GM21528 (cell line): ENCODE measurements at regions not wholly inside any gene's neighbourhood (a gene's known extent, or its start where the extent isn't known, plus 50 kb on each side); places are given as distances from the start of the nearest gene placed in this dataset.

Experiments used
- ATAC-seq: cut with Tn5 transposase; IDR thresholded peaks from one replicate; pipeline ENCODE4 v1.9.1; 2021; ENCODE audit warnings: mild to moderate bottlenecking, moderate library complexity; ENCODE audit not compliant: unreplicated experiment, low FRiP score

DNA sequence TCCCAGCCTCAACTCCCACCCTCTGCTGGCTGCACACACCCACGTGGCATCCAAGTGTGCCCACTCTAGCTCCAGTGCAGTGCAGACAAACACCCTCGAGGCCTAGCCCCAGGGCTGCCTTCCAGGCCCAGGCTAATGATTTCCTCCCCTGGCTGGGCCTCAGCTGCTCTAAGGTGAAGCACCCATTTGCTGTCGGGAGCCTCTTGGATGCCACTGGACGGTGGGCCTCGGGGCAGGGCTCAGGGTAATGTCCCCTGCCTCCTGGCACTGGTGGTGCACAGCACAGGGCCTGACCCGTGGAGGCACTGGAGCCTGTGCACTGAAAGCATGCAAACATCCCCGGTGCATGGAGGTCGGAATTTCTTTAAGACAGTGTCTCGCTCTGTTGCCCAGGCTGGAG is 635.2 kb downstream of the TBC1D22A start:
- ATAC-seq, result no peak

GRCh38 chr22:47396515-47396914 is 634.1 kb downstream of the TBC1D22A start:
- ATAC-seq, result no peak

- ATAC-seq, result no peak
Measured at GRCh38 chr22:47396105-47396504, 633.7 kb downstream of the TBC1D22A start.

DNA sequence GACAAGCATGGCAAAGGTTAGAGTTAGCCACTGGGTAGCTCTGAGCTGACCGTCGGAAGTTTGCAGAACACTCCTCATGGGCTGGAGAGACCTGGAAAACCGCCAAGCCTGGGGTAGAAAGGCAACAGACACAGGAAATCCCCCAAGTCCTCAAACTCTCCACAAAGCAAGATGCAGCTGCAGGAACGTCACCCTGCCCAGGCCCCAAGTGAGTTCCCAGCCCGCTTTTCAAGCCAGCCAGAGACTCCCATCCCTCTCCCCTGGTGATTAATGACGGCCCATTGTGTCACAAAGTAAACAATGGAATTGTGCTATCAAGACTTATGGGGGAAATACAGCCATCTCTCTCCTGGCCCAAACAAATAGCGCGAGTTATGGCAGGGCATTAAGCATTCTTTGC is 633.0 kb downstream of the TBC1D22A start:
- ATAC-seq, result no peak

DNA sequence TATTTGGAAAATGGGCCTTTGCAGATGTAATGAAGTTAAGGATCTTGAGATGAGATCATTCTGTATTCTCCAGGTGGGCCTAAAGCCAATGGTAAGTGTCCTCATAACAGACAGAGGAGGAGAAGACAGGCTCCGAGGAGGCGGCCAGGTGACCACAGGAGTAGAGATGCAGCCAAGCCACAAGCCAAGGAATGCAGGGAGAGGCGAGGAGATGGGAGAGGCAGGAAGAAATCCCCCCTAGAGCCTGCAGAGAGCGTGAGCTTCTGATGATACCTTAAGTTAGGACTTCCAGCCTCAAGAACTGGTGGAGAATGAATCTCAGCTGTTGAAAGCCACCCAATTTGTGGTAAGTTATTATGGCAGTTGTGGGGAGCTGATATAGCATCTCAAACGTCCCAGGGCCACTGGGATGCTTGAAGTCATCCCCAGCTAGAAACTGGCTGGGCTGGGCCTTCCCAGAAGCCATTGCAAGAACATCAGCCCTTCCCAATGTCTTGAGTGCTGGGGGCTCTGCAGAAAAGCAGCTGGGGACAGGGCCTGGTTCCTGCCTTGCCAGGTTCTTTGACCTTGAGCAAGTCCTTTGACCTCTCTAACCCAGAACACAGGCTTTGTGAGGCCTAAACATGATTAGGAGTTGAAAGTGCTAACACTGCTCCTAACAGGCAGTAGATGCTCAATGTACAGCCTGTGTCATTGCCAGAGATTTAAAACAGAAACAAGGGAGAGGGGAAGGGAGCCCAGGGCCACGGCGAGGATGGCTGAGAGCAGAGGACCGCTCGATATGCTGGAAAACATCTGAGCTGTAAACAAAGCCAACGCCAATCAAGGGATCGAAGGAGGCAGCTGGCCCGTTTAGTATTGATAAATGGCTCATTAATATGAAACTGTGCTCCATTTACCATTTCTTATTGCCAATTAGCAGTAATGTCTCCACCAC is 632.3 kb downstream of the TBC1D22A start:
- no peak for ATAC-seq

DNA sequence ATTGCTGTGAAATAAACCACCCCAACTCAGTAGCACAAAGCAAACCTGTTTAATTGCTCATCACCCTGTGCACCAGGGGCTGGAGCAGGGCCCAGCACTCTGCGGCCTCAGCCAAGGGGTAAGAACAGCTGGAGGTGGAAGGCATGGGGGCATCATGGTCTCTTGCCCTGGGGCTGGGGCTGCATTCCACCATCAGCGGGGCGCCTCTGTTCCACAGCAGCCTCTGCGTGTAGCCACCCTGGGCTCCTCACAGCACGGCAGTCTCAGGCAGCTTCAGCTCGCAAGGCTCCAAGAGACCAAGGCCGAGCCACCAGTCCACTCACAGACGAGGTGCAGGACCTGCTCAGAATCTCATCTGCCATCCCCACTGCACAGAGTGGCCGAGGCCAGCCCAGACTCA is 630.7 kb downstream of the TBC1D22A start:
- no peak for ATAC-seq

DNA sequence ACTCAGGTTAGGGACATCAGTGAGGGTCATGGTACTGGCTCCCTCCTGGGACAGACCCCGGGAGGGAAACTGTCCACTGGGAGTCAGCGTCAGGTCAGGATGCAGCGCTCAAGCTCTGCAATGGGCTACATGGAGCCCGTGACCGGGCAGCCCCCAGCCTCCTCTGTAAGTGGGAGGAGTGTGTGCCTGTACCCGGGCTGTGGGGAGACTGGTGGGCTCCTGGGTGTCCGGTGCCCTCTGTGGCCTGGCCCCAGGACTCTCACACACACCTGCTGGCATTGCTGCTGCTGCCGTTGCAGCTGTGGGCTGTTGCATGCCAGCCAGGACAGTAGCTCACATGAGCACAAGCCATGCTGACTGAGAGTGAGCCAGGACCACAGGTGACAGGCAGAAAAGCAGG is 630.3 kb downstream of the TBC1D22A start:
- ATAC-seq, result no peak

- no peak for ATAC-seq
Measured at GRCh38 chr22:47392054-47392347, 629.6 kb downstream of the TBC1D22A start.

DNA sequence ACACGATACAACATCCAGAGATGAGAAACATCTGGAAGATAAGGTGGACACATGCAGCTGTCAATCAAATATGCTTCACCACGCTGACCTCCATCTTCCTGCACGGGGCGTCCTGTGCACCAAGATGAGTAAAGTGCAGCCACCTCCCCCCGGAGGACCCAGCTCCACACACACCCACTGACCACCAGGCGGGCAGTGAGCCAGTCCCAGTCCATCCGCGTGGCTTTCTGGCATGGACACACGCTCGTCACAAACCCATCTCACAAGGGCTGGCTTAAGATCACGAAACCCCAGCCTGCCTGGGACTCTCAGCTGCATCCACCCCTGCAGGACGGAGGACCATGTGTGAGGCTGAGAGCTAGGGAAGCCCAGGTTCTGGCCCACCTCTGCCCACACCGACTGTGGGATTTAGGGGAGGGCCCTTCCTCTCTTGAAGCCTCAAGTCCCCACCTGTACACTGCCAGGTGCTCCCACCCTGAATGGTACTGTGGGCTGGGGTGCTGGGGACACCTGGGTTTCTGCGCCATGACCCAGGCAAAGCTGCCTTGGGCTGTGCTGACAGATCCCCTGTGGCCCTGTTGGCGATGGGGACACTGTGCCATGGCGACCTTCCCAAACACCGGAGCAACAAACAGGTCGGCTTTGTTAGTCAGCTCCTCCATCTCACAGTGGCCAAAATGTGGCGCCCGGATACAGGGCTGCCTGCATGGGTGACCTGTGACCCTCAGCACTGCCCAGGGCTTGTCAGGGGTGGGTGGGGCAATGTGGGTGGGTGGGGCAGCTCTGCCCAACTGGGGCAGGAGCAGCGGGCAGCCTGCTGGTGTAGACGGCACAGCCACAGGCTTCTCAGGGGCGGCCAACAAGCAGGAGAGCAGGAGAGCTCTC is 629.0 kb downstream of the TBC1D22A start:
- ATAC-seq, result no peak

GRCh38 chr22:47390026-47390970 is 627.8 kb downstream of the TBC1D22A start:
- no peak for ATAC-seq

DNA sequence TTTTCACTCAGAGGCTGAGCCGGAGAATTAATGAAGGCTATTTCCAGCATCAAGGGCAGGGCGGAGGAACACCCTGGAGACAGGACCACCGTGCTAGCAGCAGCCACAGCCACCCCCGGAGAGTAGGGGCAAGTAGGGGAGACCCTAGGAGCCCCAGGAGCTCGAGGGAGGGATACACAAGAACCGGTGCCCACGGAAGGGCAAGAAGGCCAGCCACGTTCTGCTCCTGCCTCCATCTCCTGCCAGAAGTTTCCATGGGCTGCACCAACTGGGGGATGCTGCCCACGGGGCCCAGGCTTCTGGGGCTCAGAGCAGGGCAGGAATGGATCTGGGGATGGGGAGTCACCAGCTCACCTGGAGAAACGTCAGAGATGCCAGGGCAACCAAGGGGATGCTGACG is 626.8 kb downstream of the TBC1D22A start:
- ATAC-seq, result no peak

- ATAC-seq, result no peak
Measured at GRCh38 chr22:47388778-47389177, 626.3 kb downstream of the TBC1D22A start.

DNA sequence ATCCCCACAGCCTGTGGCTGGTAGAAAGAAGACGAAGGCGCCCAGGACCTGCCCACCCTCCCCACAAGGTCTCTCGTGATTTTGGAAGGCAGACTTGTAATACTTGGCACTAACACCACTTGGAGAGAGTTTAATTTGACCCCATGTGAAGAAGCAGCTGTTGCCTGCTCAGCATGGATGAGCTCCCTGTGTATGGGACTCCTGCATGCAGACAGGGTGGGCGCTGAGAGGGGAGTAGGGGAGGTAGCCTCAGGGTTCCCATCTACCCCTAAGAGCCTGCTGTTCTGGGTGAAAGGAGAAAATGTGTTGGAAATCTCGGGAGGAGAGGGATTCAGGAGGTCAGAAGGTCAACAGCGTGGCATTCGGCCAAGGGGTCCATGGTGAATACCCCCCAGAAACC is 625.9 kb downstream of the TBC1D22A start:
- ATAC-seq, result no peak

- ATAC-seq, result no peak
Measured at GRCh38 chr22:47386812-47387510, 624.5 kb downstream of the TBC1D22A start.

DNA sequence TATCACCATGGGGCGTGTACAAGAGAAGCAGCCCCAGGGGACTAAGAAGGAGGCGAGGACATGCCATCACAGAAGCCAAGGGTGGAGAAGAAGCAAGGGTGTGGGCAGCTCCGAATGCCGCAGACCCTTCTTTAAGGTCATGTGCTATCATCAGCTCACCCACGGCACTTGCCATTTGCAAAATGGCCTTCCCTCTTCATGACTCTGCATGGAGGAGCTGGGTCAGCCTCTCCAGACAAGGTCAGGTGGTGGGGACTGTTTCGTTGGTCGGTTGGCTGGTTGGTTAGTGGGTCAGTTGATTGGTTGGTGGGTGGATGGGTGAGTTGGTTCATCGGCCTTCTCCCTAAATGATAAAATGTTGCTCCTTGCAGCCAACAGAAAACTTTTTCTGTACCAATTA is 622.5 kb downstream of the TBC1D22A start:
- ATAC-seq, result no peak

DNA sequence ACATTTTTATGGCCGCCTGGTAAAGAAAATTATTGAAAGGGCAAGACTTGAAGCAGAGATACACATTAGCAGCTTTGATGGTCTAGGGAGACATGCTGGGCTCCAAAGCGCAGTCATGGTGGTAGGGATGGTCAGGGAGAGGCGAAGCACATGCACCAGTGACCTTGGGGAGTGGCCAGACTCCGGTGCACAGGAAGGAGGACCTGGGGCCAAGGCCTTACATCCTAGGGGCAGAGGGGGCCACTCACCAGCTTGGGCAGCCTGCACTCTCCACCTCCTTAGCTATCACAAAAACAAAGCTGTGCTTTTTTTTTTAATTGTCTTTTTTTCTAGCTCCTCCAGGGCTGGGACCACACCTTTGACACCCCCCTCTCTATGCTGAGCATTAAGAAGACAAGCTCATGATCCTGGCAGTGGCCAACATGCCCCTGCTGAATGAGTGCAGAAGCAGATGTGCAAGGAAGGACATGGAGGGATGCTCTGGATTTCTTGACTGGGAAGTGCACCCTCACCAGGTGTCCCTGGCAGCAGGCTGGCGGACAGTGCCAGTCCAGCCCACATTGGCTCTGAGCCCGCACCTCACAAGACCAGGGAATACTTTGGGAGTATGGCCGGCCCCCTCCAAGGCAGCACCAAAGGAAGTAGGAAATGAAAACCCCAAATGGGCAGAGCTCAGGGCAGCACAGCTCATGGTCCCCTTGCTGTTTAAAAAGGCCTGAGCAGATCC is 619.9 kb downstream of the TBC1D22A start:
- ATAC-seq, result no peak

DNA sequence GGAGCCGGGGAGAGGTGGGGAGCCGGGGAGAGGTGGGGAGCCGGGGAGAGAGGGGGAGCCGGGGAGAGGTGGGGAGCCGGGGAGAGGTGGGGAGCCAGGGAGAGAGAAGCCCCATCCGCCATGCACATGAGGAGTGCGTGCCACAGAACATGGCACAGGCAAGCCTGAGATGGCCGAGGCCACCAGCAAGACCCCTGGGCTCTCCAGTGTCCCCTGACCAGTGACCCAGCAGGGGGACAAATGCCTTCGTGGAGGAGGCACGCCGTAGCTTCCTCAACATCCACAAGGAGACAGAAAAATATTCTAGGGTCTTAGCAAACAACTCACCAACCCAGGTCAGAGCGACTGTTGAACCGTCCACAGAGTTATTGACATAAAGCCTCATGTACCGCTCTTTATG is 618.8 kb downstream of the TBC1D22A start:
- no peak for ATAC-seq

- no peak for ATAC-seq
Measured at GRCh38 chr22:47380692-47381091, 618.2 kb downstream of the TBC1D22A start.

GRCh38 chr22:47379037-47379436 is 616.6 kb downstream of the TBC1D22A start:
- ATAC-seq, result no peak
